ENCODE measurements at regions not wholly inside any gene's neighbourhood (a gene's known extent, or its start where the extent isn't known, plus 50 kb on each side); places are given as distances from the start of the nearest gene placed in this dataset.

DNA sequence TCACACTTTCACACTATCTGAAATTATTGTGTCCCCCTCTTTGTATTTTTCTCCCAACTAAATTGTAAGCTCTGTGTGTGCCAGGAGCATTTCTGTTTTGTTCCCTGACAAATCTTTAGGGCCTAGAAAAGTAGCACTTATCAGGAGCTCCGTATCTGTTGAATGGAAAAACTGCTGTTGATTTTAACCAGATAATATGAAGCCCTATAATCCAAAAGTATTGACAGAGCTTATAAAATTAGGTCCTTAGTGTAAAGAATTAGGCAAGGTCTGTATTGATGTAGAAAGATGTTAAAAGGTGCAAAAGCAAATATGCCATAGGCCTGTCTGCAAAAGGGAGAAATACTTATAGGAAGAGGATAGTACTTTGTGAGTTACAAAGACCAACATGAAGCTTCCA, 109.4 kb upstream of the ISL1 start:
- TF ChIP-seq POLR2AphosphoS5 (IDR thresholded peaks at IDR 0.05; ENCODE audit: low read depth, low read length) = no peak
- no peak for TF ChIP-seq POLR2A (IDR thresholded peaks at IDR 0.05; ENCODE audit: low read depth, low read length)
- no peak for TF ChIP-seq TAF1 (IDR thresholded peaks at IDR 0.05; ENCODE audit: borderline replicate concordance, low read depth, low read length)
- FAIRE-seq (no peak), DNase-seq (ENCODE audit: insufficient read length) (no peak)

DNA sequence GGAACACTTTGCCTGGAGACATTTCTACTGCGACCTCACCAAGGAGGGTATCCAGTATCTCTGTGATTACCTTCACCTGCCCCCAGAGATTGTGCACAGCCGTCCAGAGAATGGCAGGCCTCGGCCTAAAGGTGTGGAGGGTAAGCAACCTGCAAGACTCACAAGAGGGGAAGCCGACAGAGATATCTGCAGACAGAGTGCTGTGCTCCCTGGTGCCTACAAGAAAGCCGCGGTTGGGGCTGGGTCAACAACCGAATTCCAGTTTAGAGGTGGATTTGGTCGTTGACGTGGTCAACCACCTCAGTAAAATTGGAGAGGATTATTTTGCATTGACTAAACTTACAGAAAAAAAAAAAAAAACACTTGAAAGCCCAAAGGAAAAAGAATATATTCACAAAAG, 107.8 kb upstream of the ISL1 start:
- no peak for FAIRE-seq
- no peak for DNase-seq (ENCODE audit: insufficient read length)
- TF ChIP-seq POLR2A (IDR thresholded peaks at IDR 0.05; ENCODE audit: low read depth, low read length) (no peak), POLR2AphosphoS5 (IDR thresholded peaks at IDR 0.05; ENCODE audit: low read depth, low read length) (no peak), TAF1 (IDR thresholded peaks at IDR 0.05; ENCODE audit: borderline replicate concordance, low read depth, low read length) (no peak)

DNA sequence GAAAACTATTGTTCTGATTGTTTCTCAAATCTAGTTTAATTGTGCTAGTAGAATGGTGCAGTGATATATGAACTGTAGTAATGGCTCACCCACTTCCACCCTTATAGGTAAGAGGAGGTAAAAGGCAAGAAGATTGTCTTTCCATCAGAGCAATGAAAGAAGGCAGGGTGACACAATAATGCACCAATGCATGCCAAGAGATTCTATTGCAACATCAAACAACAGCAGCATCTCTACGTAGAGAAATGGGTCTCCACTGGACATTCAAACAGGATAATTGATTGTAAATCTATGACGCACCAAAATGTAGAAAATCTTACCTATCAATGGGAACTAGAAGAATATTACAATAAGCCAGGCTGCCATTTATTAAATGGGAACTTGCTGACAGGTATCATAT, 107.0 kb upstream of the ISL1 start:
- DNase-seq (ENCODE audit: insufficient read length) (no peak), FAIRE-seq (no peak)
- TF ChIP-seq TAF1 (IDR thresholded peaks at IDR 0.05; ENCODE audit: borderline replicate concordance, low read depth, low read length) (no peak), POLR2AphosphoS5 (IDR thresholded peaks at IDR 0.05; ENCODE audit: low read depth, low read length) (no peak), POLR2A (IDR thresholded peaks at IDR 0.05; ENCODE audit: low read depth, low read length) (no peak)

DNA sequence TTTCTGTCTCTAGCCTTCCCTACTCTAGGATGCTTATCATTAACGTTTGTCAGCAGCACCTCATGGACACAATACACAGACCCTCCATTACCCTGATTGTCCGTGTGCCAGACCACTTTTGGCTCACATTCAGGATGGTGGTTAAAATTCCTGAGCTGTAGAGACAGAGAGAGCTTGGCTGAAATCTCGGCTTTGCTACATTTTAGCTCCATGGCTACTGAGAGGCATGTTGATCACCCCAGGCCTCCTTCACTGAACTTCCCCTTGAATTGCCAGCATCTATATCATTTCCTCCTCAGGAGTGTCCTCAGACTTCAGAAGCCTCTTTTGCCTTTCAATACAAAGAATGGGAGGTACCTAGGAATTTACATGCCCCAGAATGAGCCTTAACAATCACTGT, 104.7 kb upstream of the ISL1 start:
- TF ChIP-seq POLR2AphosphoS5 (IDR thresholded peaks at IDR 0.05; ENCODE audit: low read depth, low read length) (no peak), POLR2A (IDR thresholded peaks at IDR 0.05; ENCODE audit: low read depth, low read length) (no peak), TAF1 (IDR thresholded peaks at IDR 0.05; ENCODE audit: borderline replicate concordance, low read depth, low read length) (no peak)
- DNase-seq (ENCODE audit: insufficient read length) (no peak), FAIRE-seq (no peak)

DNA sequence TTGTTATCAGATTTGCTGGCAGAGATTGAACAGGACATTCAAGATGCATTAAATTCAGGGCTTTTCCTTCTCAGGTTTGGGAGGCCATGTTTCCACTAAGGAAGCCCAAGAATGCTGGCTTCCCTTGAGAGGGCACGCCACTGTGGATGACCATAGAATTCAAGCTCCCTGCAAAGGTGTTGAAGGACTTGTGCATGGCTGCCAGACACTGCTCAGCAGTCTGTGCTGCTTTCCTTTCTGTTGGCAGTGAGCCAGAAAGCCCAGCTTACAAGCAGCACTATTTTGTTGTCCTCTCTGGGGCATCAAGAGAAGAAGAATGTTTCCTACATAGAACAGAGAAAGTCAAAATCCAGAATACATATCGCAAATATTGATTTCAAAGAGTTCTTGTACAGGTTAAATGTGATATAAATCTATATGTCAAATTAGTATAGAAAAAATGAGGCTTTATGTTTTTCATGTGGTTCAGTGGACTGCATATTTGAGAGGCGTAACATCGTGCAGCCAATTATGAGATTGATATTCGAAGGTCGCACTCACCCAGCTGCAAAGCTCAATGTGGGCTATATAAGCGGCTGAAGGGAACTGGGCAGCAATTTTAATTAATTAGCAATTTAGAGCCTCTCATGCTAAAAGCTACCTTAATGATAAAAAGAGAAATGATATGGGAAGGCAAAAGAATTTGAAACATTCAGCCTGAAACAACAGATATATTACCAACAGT, 103.1 kb upstream of the ISL1 start:
- FAIRE-seq = no peak
- no peak for TF ChIP-seq POLR2A (IDR thresholded peaks at IDR 0.05; ENCODE audit: low read depth, low read length)
- no peak for TF ChIP-seq TAF1 (IDR thresholded peaks at IDR 0.05; ENCODE audit: borderline replicate concordance, low read depth, low read length)
- no peak for TF ChIP-seq POLR2AphosphoS5 (IDR thresholded peaks at IDR 0.05; ENCODE audit: low read depth, low read length)
- no peak for DNase-seq (ENCODE audit: insufficient read length)

DNA sequence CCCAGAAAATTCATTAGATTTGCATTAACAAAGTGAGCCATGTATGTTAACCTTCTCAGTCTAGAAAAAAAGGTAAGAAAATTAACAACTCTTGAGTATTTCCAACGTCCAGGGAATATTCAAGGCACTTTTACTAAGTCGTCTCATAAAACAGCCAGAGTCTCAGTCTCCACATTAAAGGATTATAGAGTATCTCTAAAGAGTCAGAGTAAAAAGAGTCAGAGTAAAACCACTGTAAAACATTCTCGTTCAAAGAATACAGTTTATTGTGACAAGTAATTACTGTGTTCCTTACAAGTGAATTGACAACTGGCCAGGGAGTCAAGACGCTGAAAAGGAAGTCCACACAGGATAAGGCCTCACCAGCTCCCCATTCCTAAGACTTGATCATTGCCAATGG, 97.2 kb upstream of the ISL1 start:
- TF ChIP-seq TAF1 (IDR thresholded peaks at IDR 0.05; ENCODE audit: borderline replicate concordance, low read depth, low read length) (no peak), POLR2A (IDR thresholded peaks at IDR 0.05; ENCODE audit: low read depth, low read length) (no peak), POLR2AphosphoS5 (IDR thresholded peaks at IDR 0.05; ENCODE audit: low read depth, low read length) (no peak)
- no peak for DNase-seq (ENCODE audit: insufficient read length)
- no peak for FAIRE-seq

DNA sequence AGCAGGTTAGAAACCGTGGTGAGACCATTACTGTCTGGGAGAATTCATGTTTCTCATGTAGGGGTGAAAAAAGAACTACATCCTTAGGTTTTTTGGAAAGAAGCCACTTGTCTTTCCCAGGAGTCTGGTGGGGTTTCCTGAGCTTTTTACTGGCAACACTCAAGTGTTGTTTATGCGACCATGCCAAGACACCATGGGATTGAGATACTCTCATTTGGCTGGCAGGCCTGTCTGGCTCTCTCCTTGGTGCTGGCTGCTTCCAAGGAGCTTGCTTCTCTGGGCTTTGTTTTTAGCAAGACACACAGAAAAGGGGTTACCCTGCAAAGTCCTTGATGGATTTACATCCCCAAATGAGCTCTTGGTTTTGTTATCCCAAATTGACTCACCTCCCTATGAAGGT, 80.9 kb upstream of the ISL1 start:
- FAIRE-seq (no peak), DNase-seq (ENCODE audit: insufficient read length) (no peak)
- no peak for TF ChIP-seq POLR2A (IDR thresholded peaks at IDR 0.05; ENCODE audit: low read depth, low read length)
- no peak for TF ChIP-seq POLR2AphosphoS5 (IDR thresholded peaks at IDR 0.05; ENCODE audit: low read depth, low read length)

DNA sequence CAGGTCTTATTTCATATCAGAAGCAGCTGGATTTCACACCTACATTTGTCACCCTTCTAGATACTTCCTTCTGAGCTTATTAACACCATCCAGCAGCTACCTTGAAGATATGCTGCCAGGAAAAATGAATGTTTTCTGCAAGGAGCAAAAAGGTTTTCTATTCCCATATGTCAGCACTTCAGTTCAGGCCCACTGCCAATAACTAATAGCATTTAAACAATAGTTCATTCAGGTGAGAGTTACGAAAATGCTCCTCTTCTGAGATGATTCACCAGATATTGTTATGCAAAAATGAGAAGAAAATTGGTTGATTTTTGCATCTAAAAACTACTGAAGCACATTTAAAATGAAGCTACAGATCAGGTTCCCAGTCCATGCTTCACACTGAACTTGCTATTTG, 56.4 kb upstream of the ISL1 start:
- no peak for TF ChIP-seq TAF1 (IDR thresholded peaks at IDR 0.05; ENCODE audit: borderline replicate concordance, low read depth, low read length)
- TF ChIP-seq POLR2AphosphoS5 (IDR thresholded peaks at IDR 0.05; ENCODE audit: low read depth, low read length) = no peak
- TF ChIP-seq POLR2A (IDR thresholded peaks at IDR 0.05; ENCODE audit: low read depth, low read length) = no peak
- DNase-seq (ENCODE audit: insufficient read length) = no peak
- FAIRE-seq = no peak
